Fibroblast of peridontal ligament (primary cell): ENCODE measurements at regions not wholly inside any gene's neighbourhood (a gene's known extent, or its start where the extent isn't known, plus 50 kb on each side); places are given as distances from the start of the nearest gene placed in this dataset.

ENCODE experiments used
- DNase-seq: peaks from one replicate; pipeline ENCODE4 v3.0.0-alpha.2; 2010; ENCODE audit errors: extremely low read depth

GRCh38 chr15:77713281-77713680 lies 80.6 kb upstream of the LINGO1 start:
- no peak for DNase-seq

- DNase-seq: no peak
Observed at GRCh38 chr15:77712438-77712837, 79.7 kb upstream of the LINGO1 start.

- DNase-seq: no peak
Observed at GRCh38 chr15:77710637-77711036, 77.9 kb upstream of the LINGO1 start.

GRCh38 chr15:77710206-77710605 lies 77.5 kb upstream of the LINGO1 start:
- no peak for DNase-seq

DNA sequence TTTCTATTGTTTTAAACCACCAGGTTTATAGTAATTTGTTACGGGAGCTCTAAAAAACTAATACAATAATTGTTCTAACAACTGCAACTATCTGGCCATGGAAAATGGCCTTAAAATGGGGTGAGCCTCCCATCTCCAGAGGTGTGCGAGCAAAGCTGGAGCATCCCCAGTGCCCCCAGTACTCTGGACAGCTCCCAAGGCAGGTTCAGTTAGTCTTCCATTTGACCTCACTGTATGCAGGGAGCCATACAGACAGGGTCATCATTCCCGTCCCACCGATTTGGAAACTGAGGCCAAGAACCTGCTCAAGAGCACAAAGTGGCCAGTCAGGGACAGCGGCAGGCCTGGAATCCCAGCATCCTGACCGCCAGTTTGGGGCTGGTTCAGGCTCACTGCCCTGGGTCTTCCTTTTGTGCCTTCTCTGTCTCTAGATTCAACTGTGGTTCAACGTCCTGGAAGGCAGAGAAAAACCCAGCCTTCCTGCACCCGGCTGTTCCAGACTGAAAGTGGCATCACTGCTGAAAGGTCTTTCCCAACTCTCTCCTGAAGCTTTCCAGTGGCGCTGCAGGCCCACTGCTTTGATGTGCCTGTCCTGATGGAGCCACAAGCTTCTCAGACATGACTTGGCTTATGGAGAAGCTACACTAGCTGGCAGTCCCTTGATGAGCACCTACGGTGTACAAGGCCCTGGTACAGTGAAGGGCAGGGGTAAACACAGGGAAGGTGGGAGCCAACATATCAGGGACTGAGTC lies 76.6 kb upstream of the LINGO1 start:
- DNase-seq: no peak

GRCh38 chr15:77706482-77707244 lies 74.0 kb upstream of the LINGO1 start:
- no peak for DNase-seq

DNA sequence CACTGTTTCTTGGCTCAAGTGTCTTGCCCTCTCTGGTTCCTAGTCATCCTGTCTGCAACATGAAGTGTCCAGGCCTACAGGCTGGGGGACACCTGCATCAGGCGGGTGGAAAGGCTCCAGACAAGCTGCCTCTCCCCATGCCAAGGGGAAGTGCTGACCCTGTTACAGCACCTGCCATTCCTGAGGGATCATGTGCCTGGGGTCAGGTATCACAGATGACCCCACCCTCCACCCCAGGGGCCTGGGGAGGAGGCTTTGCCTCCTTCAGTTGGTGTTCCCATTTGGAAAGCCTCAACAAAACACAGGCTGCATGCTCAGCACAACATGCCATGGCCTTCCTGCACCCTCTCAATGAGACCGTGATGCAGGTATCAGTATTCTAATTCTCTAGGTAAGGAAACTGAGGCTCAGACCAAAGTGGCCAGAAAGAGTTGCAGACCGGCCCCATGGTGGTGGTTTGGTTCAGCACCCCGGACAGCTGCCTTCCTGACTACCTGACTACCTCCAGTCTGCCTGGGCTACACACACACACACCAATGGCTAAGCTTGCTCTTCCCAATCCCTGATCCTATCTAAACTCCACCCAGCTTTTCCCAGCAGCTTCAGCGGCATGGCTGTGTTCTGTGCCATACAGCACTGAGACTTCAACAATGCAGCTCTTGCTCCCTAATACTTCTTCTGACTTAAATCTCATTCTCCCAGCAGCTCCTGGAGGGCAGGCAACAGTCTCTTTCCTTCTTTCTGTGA lies 69.7 kb upstream of the LINGO1 start:
- peak; percentile 4 for DNase-seq

DNA sequence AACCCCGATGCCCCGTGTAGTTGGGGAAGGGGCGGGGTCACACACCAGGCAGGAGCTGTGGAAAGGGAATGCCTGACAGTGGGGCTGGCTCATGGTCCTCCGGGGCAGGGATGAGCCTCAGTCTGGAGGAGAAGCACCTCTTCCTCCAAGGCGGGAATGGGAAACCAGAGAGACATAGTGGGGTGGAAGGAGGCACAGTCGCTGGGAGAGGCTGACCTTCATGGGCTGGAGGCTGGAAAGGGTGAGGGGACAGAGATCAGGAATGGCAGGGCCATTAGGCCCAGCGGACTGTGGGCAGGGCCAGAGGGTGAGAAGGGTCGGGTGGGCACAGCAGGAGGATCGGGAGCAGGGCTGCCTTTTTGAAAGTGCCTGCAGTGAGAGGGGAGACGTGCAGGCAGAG lies 65.8 kb upstream of the LINGO1 start:
- DNase-seq: no peak

DNA sequence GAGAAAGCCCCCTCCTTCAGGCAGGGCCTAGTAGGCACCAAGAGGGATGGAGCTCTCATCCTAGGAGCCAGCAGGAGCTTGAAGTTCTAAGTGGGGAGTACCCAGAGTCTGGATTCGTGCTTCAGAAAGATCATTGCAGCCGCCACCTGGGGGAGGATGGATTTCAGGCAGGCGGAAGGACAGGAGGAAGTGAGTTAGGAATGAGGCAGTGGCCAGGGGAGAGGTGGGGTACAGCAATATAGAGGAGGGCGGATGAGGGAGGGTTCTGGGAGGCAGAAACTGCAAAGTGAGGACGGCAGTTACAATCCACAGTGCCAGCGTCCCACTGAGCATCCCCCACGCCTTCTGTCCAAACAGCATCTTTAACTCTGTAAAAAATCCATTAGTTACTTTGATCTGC lies 65.2 kb upstream of the LINGO1 start:
- DNase-seq: no peak

DNA sequence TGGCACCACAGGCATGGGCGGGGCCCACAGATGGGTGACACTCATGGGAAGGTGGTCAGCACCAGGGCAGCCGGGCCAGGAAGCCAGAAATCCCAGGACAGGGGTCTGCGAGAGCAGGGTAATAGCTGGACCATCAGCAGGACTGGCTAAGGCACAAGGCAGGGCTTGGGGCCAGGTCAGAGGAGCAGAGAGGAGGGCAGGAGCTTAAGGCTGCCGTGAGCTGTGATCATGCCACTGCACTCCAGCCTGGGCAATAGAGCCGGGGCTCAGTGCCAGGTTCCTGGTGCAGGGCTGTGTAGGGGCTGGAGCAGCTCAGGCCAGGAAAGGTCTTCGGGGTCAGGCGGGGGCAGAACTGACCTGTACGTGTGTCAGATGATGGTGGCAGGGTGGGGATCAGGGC lies 64.2 kb upstream of the LINGO1 start:
- no peak for DNase-seq

- no peak for DNase-seq
Observed at GRCh38 chr15:77695961-77696582, 63.4 kb upstream of the LINGO1 start.

DNA sequence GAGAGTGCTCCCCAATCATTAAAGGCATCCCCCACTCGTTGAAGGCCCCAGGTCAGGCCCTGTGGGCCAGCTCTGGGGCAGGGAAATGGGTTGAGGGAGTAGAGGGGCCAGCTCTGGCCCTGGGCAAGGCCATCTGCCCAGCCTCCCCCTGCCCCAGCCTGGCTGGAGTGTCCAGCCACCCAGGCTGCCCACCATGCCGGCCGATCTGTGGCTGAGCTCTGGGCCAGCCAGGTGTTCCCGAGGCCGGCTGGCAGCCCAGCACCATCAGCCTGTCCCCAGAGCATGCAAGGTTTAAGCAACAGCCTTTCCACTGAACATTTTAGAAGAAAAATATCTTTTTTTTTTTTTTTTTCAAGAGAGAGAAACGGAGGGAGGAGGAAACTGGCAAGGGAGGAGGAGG lies 62.8 kb upstream of the LINGO1 start:
- no peak for DNase-seq

GRCh38 chr15:77693576-77693975 lies 60.9 kb upstream of the LINGO1 start:
- DNase-seq: no peak

DNA sequence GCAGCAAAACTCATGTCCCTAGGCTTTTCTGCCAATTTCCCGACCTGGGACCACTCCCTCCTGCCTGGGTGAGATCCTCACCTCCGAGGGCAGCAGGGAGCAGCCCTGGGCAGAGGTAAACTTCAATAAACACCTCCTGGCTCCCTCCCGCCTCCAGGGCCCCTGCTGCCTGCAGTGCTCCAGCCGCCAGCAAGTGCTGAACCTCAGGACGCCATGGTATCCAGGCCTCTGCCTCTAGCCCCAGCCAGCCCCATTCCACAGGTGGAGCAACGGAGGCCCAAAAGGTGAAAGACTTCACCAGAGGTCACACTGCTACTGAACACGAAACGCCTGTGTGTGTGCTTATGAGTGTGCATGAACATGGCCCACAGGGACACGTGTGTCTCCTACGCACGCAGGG lies 59.9 kb upstream of the LINGO1 start:
- DNase-seq: no peak

GRCh38 chr15:77691607-77692006 lies 58.9 kb upstream of the LINGO1 start:
- DNase-seq: no peak

DNA sequence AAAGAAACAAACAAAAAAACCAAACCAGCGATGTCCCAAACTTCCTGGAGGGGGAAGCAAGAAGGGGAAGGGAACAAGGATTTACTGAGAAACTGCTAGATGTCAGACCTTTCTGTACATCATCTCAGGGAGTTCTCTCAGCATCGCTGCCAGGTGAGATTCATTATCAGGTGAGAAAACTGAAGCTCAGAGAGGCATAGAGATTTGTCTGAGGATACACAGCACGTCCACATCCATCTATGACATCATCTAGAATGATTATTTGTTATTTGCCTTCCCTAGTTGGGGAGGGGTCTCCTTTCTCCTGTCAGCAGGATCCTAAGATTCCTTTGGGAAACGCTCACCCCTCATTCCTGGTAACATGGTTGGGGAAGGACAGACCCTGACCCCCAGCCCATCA lies 57.1 kb upstream of the LINGO1 start:
- DNase-seq: no peak

- no peak for DNase-seq
Observed at GRCh38 chr15:77688693-77689092, 56.0 kb upstream of the LINGO1 start.

GRCh38 chr15:77688266-77688665 lies 55.6 kb upstream of the LINGO1 start:
- no peak for DNase-seq

DNA sequence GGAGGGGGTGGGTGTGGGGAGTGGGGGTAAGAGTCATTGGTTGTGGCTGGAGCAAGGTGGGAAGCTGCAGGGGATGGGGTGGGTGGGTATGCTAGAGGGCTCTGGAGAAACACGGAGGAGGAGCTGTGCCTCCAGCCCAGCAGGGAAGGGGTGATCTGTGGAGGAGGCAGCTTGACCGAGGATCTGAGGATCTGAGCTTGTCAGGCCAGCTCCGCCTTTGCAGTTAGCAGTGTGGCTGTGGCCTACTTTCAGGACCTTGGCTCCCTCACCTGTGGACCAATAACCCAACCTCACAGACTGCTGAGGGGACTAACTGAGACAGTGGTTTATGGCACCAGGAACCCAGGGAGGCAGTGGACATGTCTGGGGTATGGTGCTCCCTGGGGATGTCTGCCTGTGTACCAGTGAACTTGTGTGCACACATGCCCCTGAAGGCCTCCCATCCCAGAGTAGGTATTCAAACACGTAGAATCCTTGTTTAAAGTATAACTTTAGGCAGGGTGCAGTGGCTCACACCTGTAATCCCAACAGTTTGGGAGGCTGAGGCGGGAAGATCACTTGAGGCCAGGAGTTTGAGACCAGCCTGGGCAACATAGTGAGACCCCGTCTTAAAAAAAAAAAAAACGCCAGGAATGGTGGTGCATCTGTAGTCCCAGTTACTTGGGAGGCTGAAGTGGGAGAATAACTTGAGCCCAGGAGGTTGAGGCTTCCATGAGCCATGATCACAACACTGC lies 52.5 kb upstream of the LINGO1 start:
- DNase-seq: no peak

- no peak for DNase-seq
Observed at GRCh38 chr15:77684341-77685081, 51.8 kb upstream of the LINGO1 start.

DNA sequence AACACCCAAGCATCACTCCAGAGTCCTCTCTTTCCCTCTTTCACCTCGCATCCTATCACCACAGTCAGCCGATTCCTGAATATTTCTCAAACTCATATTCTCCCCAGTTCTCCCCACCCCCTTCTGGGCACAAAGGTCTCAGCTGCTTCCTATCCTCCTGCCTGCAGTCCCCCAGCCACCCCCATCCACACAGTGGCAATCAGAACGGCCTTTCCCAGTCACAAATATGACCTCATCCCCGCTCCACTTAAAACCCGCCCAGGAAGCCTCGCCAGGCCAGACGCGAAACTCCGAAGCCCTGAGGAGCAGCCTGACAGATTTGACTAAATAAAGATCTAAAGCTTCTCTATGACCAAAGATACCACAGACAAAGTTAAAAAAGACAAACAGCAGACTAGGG lies 49.9 kb upstream of the LINGO1 start:
- no peak for DNase-seq
